ENCODE measurements at regions not wholly inside any gene's neighbourhood (a gene's known extent, or its start where the extent isn't known, plus 50 kb on each side); places are given as distances from the start of the nearest gene placed in this dataset.
"Not testable (repeated sequence)": the region's sequence is repeated elsewhere in the genome, so short reads cannot be mapped to it uniquely, and the experiment has no call there.

GRCh38 chr10:9166770-9167169, 1112.3 kb downstream of the GATA3 start:
- Histone ChIP-seq H3K4me3 (ENCODE audit: low read depth, low read length) (no peak overlapping the region), H3K36me3 (ENCODE audit: control insufficient read depth, insufficient read depth, low read length) (no peaks in the 10 kb centered on the region), H3K27me3 (ENCODE audit: control insufficient read depth, insufficient read depth, low read length) (no peaks in the 10 kb centered on the region)
- no peak for DNase-seq (ENCODE audit: low read depth)
- TF ChIP-seq CTCF (IDR thresholded peaks at IDR 0.05; ENCODE audit: insufficient read depth, low read length, poor library complexity, severe bottlenecking): no peak

- no peak for TF ChIP-seq CTCF (IDR thresholded peaks at IDR 0.05; ENCODE audit: insufficient read depth, low read length, poor library complexity, severe bottlenecking)
- no peak overlapping the region for H3K4me3 ChIP-seq (ENCODE audit: low read depth, low read length)
- H3K36me3 ChIP-seq (ENCODE audit: control insufficient read depth, insufficient read depth, low read length): no peaks in the 10 kb centered on the region
- DNase-seq (ENCODE audit: low read depth): no peak
- H3K27me3 ChIP-seq (ENCODE audit: control insufficient read depth, insufficient read depth, low read length): no peaks in the 10 kb centered on the region
Observed at GRCh38 chr10:9172276-9172675, 1117.8 kb downstream of the GATA3 start.

- no peak for TF ChIP-seq CTCF (IDR thresholded peaks at IDR 0.05; ENCODE audit: insufficient read depth, low read length, poor library complexity, severe bottlenecking)
- Histone ChIP-seq H3K27me3 (ENCODE audit: control insufficient read depth, insufficient read depth, low read length) (no peaks in the 10 kb centered on the region), H3K36me3 (ENCODE audit: control insufficient read depth, insufficient read depth, low read length) (no peaks in the 10 kb centered on the region), H3K4me3 (ENCODE audit: low read depth, low read length) (no peak overlapping the region)
- no peak for DNase-seq (ENCODE audit: low read depth)
Observed at GRCh38 chr10:9175200-9175599, 1120.7 kb downstream of the GATA3 start.

GRCh38 chr10:9183197-9183880, 1128.9 kb downstream of the GATA3 start:
- H3K27me3 ChIP-seq (ENCODE audit: control insufficient read depth, insufficient read depth, low read length); DNase-seq (ENCODE audit: low read depth); H3K36me3 ChIP-seq (ENCODE audit: control insufficient read depth, insufficient read depth, low read length); H3K4me3 ChIP-seq (ENCODE audit: low read depth, low read length): not testable (repeated sequence)

- no peaks in the 10 kb centered on the region for H3K27me3 ChIP-seq (ENCODE audit: control insufficient read depth, insufficient read depth, low read length)
- DNase-seq (ENCODE audit: low read depth): no peak
- no peaks in the 10 kb centered on the region for H3K36me3 ChIP-seq (ENCODE audit: control insufficient read depth, insufficient read depth, low read length)
- no peak overlapping the region for H3K4me3 ChIP-seq (ENCODE audit: low read depth, low read length)
- no peak for TF ChIP-seq CTCF (IDR thresholded peaks at IDR 0.05; ENCODE audit: insufficient read depth, low read length, poor library complexity, severe bottlenecking)
Observed at GRCh38 chr10:9188022-9188810, 1133.7 kb downstream of the GATA3 start.

- TF ChIP-seq CTCF (IDR thresholded peaks at IDR 0.05; ENCODE audit: insufficient read depth, low read length, poor library complexity, severe bottlenecking): no peak
- no peak overlapping the region for H3K4me3 ChIP-seq (ENCODE audit: low read depth, low read length)
- no peaks in the 10 kb centered on the region for H3K36me3 ChIP-seq (ENCODE audit: control insufficient read depth, insufficient read depth, low read length)
- DNase-seq (ENCODE audit: low read depth): no peak
- no peaks in the 10 kb centered on the region for H3K27me3 ChIP-seq (ENCODE audit: control insufficient read depth, insufficient read depth, low read length)
Observed at GRCh38 chr10:9189448-9189847, 1135.0 kb downstream of the GATA3 start.

Data from kidney epithelial cell (primary cell).